ENCODE measurements at regions not wholly inside any gene's neighbourhood (a gene's known extent, or its start where the extent isn't known, plus 50 kb on each side); places are given as distances from the start of the nearest gene placed in this dataset.

GRCh38 chr12:23458640-23459039 lies 490.8 kb downstream of the SOX5 start:
- intact Hi-C loops (cut with micrococcal nuclease; ENCODE audit: unreplicated experiment), result no loop called here
- H3K4me3 ChIP-seq (ENCODE audit: low read depth, low read length, poor library complexity, severe bottlenecking), result no peak overlapping the region

GRCh38 chr12:23462546-23462945 lies 486.9 kb downstream of the SOX5 start:
- TF ChIP-seq EZH2phosphoT487 (IDR thresholded peaks at IDR 0.05; ENCODE audit: borderline replicate concordance, low read depth, low read length) (no peak), CTCF (conservative IDR thresholded peaks at IDR 0.05; ENCODE audit: low read length) (no peak)
- Histone ChIP-seq H3K27ac (ENCODE audit: low read depth, low read length, poor library complexity, severe bottlenecking) (no peak overlapping the region), H3K79me2 (ENCODE audit: insufficient read depth, low read depth, low read length) (no peaks in the 10 kb centered on the region), H3K9me2 (ENCODE audit: insufficient read depth, low read length) (no peaks in the 10 kb centered on the region), H3K9me3 (ENCODE audit: low read length) (no peaks in the 10 kb centered on the region), H4K20me1 (ENCODE audit: insufficient read depth, low read length) (no peaks in the 10 kb centered on the region), H2AFZ (ENCODE audit: low read length) (no peak overlapping the region), H3K4me1 (ENCODE audit: insufficient read depth, low read length, poor library complexity, severe bottlenecking) (no peaks in the 10 kb centered on the region), H3K4me2 (ENCODE audit: low read length) (no peak overlapping the region), H3K36me3 (ENCODE audit: insufficient read depth, low read length) (no peaks in the 10 kb centered on the region), H3K4me3 (ENCODE audit: low read depth, low read length, poor library complexity, severe bottlenecking) (no peak overlapping the region)
- intact Hi-C loops (cut with micrococcal nuclease; ENCODE audit: unreplicated experiment), result no loop called here
- POLR2A ChIA-PET, result no interaction called here
- no peak for DNase-seq (ENCODE audit: low spot score)
- CTCF ChIA-PET (ENCODE audit: unreplicated experiment), result no interaction called here
- no TSS peak for BruUV-seq (replicated peaks)

More at GRCh38 chr12:23458640-23459039, 490.8 kb downstream of the SOX5 start:
- Histone ChIP-seq H4K20me1 (ENCODE audit: insufficient read depth, low read length) (no peaks in the 10 kb centered on the region), H3K36me3 (ENCODE audit: insufficient read depth, low read length) (no peaks in the 10 kb centered on the region), H2AFZ (ENCODE audit: low read length) (no peak overlapping the region), H3K79me2 (ENCODE audit: insufficient read depth, low read depth, low read length) (no peaks in the 10 kb centered on the region), H3K4me1 (ENCODE audit: insufficient read depth, low read length, poor library complexity, severe bottlenecking) (no peaks in the 10 kb centered on the region), H3K4me2 (ENCODE audit: low read length) (no peak overlapping the region), H3K27ac (ENCODE audit: low read depth, low read length, poor library complexity, severe bottlenecking) (no peak overlapping the region), H3K9me2 (ENCODE audit: insufficient read depth, low read length) (no peaks in the 10 kb centered on the region), H3K9me3 (ENCODE audit: low read length) (no peaks in the 10 kb centered on the region)
- DNase-seq (ENCODE audit: low spot score), result no peak
- POLR2A ChIA-PET, result no interaction called here
- CTCF ChIA-PET (ENCODE audit: unreplicated experiment), result no interaction called here
- BruUV-seq (replicated peaks), result no TSS peak
- TF ChIP-seq EZH2phosphoT487 (IDR thresholded peaks at IDR 0.05; ENCODE audit: borderline replicate concordance, low read depth, low read length) (no peak), CTCF (conservative IDR thresholded peaks at IDR 0.05; ENCODE audit: low read length) (no peak)

GRCh38 chr12:23463172-23463571 lies 486.3 kb downstream of the SOX5 start:
- ChIA-PET POLR2A (no interaction called here), CTCF (ENCODE audit: unreplicated experiment) (no interaction called here)
- Histone ChIP-seq H4K20me1 (ENCODE audit: insufficient read depth, low read length) (no peaks in the 10 kb centered on the region), H3K27ac (ENCODE audit: low read depth, low read length, poor library complexity, severe bottlenecking) (no peak overlapping the region), H3K4me1 (ENCODE audit: insufficient read depth, low read length, poor library complexity, severe bottlenecking) (no peaks in the 10 kb centered on the region), H3K9me3 (ENCODE audit: low read length) (no peaks in the 10 kb centered on the region), H2AFZ (ENCODE audit: low read length) (no peak overlapping the region), H3K79me2 (ENCODE audit: insufficient read depth, low read depth, low read length) (no peaks in the 10 kb centered on the region), H3K9me2 (ENCODE audit: insufficient read depth, low read length) (no peaks in the 10 kb centered on the region), H3K4me2 (ENCODE audit: low read length) (no peak overlapping the region), H3K4me3 (ENCODE audit: low read depth, low read length, poor library complexity, severe bottlenecking) (no peak overlapping the region), H3K36me3 (ENCODE audit: insufficient read depth, low read length) (no peaks in the 10 kb centered on the region)
- TF ChIP-seq CTCF (conservative IDR thresholded peaks at IDR 0.05; ENCODE audit: low read length) (no peak), EZH2phosphoT487 (IDR thresholded peaks at IDR 0.05; ENCODE audit: borderline replicate concordance, low read depth, low read length) (no peak)
- no TSS peak for BruUV-seq (replicated peaks)
- DNase-seq (ENCODE audit: low spot score), result no peak
- intact Hi-C loops (cut with micrococcal nuclease; ENCODE audit: unreplicated experiment), result no loop called here
